DND-41 (cell line): ENCODE measurements at regions not wholly inside any gene's neighbourhood (a gene's known extent, or its start where the extent isn't known, plus 50 kb on each side); places are given as distances from the start of the nearest gene placed in this dataset.

ENCODE experiments used
- EZH2 ChIP-seq: IDR thresholded peaks from 3 replicates; pipeline ENCODE4 v1.6.1; 2012; ENCODE audit warnings: borderline replicate concordance, low read depth, mild to moderate bottlenecking, moderate library complexity, low read length, inconsistent platforms; ENCODE audit not compliant: severe bottlenecking
- TF ChIP-seq, protein P1 (sequence below): IDR thresholded peaks from 2 replicates; pipeline ENCODE4 v1.5.1; 2012; ENCODE audit warnings: borderline replicate concordance, low read length, moderate library complexity, mild to moderate bottlenecking; ENCODE audit not compliant: poor library complexity, severe bottlenecking; ENCODE audit errors: extremely low read depth

DNA sequence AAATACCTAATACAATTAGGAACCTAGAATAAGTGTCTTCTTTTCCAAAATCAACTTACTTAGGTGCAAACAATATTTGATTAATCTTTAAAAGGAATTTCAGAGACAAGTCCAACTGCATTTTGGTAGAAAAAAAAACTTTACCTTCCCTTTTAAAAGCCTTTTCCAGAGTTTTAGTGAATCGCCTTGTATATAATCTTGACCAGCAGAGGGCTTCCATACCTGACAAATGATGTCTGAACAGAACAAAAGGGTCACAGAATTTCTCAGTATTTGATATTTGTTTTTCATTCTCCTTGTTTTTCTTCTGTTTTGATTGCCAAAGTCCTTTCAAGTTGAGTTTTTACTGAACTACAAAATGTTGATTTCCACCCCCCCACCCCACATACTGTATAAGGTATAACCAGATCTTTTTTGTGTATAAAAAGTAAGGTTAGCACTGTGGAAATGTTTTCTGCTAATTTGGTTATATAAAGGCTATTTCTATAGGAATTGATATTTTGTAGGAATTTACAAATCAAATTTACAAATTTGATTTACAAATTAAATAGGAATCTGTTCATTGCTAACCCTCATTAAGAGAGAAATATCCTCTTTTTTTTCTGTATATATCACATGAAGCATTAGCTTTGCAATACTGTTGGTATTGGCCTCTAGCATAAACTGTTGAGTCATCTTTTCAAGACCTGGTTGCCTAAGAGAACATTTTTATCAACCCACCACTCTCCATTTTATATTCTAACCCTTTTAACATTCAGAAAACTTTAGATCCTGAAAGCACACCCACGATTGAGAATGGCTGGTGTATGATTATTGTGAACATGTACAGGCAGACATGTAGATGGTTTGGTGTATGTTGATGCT lies 464.1 kb upstream of the RARB start:
- TF ChIP-seq EZH2: no peak
- TF ChIP-seq, protein P1, sequence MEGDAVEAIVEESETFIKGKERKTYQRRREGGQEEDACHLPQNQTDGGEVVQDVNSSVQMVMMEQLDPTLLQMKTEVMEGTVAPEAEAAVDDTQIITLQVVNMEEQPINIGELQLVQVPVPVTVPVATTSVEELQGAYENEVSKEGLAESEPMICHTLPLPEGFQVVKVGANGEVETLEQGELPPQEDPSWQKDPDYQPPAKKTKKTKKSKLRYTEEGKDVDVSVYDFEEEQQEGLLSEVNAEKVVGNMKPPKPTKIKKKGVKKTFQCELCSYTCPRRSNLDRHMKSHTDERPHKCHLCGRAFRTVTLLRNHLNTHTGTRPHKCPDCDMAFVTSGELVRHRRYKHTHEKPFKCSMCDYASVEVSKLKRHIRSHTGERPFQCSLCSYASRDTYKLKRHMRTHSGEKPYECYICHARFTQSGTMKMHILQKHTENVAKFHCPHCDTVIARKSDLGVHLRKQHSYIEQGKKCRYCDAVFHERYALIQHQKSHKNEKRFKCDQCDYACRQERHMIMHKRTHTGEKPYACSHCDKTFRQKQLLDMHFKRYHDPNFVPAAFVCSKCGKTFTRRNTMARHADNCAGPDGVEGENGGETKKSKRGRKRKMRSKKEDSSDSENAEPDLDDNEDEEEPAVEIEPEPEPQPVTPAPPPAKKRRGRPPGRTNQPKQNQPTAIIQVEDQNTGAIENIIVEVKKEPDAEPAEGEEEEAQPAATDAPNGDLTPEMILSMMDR: peak; percentile 42
